SK-N-SH treated with all-trans-retinoic acid at 6 μM for 48 hours (cell line): ENCODE measurements at regions not wholly inside any gene's neighbourhood (a gene's known extent, or its start where the extent isn't known, plus 50 kb on each side); places are given as distances from the start of the nearest gene placed in this dataset.

Experiments
- BACH2 ChIP-seq: fragments of 250-450 bp; sonication (Bioruptor Pico); IDR thresholded peaks from 2 replicates; pipeline ENCODE4 v1.9.0; 2021; ENCODE audit warnings: mild to moderate bottlenecking, borderline replicate concordance
- RARB ChIP-seq: fragments of 250-450 bp; sonication (Bioruptor Pico); IDR thresholded peaks from 2 replicates; pipeline ENCODE4 v1.8.0; 2021; ENCODE audit warnings: mild to moderate bottlenecking, moderate library complexity

DNA sequence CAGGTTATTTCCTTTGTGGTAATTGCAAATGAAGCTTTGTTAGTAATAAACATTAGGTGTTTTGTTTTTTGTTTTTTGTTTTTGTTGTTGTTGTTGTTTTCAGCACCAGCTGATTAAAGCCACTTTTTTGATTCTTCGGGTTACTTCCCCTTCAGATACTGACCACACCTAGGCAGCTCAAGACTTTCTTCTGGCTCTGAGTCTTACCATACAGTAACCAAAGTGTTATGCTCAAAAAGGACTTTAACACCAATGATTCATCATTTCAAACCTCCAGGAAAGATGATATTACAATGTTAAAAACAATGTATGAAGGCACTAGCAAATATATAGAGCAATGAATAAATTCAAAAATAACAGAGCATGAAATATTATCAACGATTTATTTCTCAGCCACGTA lies 265.2 kb upstream of the SP8 start:
- TF ChIP-seq RARB (no peak), BACH2 (no peak)
